ENCODE measurements at regions not wholly inside any gene's neighbourhood (a gene's known extent, or its start where the extent isn't known, plus 50 kb on each side); places are given as distances from the start of the nearest gene placed in this dataset.

DNA sequence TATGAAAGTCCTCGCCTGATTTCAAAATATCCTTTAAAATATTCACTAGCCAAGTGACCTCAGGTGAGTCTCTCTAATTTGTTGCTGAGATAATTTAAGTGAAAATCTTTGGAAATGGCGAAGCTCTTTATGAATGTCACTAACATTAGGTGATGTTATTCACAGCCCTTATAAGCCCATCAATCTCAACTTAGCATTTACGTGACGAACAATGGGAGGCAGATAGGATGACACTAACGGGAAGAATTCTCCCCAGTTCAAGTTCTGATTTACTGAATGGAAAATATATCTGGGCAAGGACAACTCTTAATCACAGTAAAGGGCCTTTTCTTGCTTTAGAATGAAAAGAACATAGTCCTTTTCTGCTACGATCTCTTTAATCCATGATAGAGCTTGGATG is 378.7 kb downstream of the LIG4 start (continued):
- TF ChIP-seq ZFX (IDR thresholded peaks at IDR 0.05) = no peak
- TF ChIP-seq EGR1 (IDR thresholded peaks at IDR 0.05; ENCODE audit: low read depth) = no peak
- no peak for TF ChIP-seq FOSL1 (IDR thresholded peaks at IDR 0.05; ENCODE audit: low read depth)
- no peak for TF ChIP-seq POLR2A (IDR thresholded peaks at IDR 0.05; ENCODE audit: borderline replicate concordance, extremely low read depth, insufficient read depth, insufficient read length)
- TF ChIP-seq, protein P1, sequence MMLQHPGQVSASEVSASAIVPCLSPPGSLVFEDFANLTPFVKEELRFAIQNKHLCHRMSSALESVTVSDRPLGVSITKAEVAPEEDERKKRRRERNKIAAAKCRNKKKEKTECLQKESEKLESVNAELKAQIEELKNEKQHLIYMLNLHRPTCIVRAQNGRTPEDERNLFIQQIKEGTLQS (IDR thresholded peaks at IDR 0.05) = no peak
- TF ChIP-seq CEBPB (IDR thresholded peaks at IDR 0.05; ENCODE audit: low read depth) = no peak

DNA sequence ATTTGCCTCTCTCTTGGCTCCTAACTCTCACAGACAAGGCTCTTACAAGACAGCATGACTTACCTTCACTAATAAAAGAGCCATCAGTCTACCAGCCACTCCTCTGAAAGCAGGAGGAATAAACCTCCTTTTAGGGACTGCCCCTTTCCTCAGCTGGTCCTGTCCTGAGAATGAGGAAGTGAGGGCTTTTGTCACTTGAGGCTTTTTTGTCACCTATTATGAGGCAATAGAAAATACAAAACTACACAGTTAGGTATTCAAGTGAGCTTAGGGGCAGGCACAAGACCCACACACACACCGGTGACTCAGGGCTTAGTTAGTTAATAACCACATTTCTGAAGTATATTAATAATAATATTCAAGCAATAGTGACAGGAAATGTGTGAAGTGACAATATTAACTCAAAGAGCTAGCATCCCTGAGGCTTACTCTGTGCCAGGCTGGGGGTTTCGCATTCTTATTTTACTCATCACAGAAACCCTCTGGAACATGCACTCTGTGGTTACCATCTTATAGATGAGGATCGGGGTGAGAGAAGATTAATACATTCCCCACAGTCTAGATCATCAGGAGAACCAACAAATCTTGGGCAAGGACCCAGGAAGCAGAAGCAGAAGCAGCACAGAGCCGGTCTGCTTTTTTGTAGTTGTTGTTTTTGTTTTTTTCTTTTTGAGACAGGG is 379.9 kb downstream of the LIG4 start:
- ChIA-PET POLR2A (no interaction called here), RAD21 (ENCODE audit: low non-redundant PET in 1 of 2, low total read pairs in 2 of 2, uncharacterized antibody in 2 of 2, unreplicated experiment in 2 of 2) (no interaction called here), CTCF (no interaction called here)
- TF ChIP-seq, protein P2, sequence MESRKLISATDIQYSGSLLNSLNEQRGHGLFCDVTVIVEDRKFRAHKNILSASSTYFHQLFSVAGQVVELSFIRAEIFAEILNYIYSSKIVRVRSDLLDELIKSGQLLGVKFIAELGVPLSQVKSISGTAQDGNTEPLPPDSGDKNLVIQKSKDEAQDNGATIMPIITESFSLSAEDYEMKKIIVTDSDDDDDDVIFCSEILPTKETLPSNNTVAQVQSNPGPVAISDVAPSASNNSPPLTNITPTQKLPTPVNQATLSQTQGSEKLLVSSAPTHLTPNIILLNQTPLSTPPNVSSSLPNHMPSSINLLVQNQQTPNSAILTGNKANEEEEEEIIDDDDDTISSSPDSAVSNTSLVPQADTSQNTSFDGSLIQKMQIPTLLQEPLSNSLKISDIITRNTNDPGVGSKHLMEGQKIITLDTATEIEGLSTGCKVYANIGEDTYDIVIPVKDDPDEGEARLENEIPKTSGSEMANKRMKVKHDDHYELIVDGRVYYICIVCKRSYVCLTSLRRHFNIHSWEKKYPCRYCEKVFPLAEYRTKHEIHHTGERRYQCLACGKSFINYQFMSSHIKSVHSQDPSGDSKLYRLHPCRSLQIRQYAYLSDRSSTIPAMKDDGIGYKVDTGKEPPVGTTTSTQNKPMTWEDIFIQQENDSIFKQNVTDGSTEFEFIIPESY (IDR thresholded peaks at IDR 0.05; ENCODE audit: extremely low read depth, insufficient replicate concordance, low read length) = no peak
- TF ChIP-seq TCF7L2 (IDR thresholded peaks at IDR 0.05; ENCODE audit: borderline replicate concordance, extremely low read depth, insufficient read depth, insufficient read length) = no peak
- TF ChIP-seq, protein P3, sequence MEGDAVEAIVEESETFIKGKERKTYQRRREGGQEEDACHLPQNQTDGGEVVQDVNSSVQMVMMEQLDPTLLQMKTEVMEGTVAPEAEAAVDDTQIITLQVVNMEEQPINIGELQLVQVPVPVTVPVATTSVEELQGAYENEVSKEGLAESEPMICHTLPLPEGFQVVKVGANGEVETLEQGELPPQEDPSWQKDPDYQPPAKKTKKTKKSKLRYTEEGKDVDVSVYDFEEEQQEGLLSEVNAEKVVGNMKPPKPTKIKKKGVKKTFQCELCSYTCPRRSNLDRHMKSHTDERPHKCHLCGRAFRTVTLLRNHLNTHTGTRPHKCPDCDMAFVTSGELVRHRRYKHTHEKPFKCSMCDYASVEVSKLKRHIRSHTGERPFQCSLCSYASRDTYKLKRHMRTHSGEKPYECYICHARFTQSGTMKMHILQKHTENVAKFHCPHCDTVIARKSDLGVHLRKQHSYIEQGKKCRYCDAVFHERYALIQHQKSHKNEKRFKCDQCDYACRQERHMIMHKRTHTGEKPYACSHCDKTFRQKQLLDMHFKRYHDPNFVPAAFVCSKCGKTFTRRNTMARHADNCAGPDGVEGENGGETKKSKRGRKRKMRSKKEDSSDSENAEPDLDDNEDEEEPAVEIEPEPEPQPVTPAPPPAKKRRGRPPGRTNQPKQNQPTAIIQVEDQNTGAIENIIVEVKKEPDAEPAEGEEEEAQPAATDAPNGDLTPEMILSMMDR (IDR thresholded peaks at IDR 0.05 in 2 of 3, conservative IDR thresholded peaks at IDR 0.05 in 1 of 3; ENCODE audit: borderline replicate concordance in 1 of 3, insufficient read depth in 1 of 3, low read depth in 2 of 3, low read length in 2 of 3) = no peak
- no peak for TF ChIP-seq EGR1 (IDR thresholded peaks at IDR 0.05; ENCODE audit: low read depth)
- H4K20me1 ChIP-seq (ENCODE audit: insufficient read depth) = no peaks in the 10 kb centered on the region
- intact Hi-C loops (cut with micrococcal nuclease) = no loop called here
- H2AFZ ChIP-seq (ENCODE audit: low read depth, low read length, poor library complexity, severe bottlenecking) = no peak overlapping the region
- no peak overlapping the region for H3K4me3 ChIP-seq (replicated peaks in 1 of 2; ENCODE audit: low read depth in 1 of 2, low read length in 2 of 2)
- DNase-seq (ENCODE audit: low read depth, low spot score) = no peak
- H3K79me2 ChIP-seq (ENCODE audit: insufficient read depth, low read length) = no peaks in the 10 kb centered on the region
- H3K9ac ChIP-seq (ENCODE audit: low read length) = no peak overlapping the region
- H3K4me2 ChIP-seq (ENCODE audit: low read length) = no peak overlapping the region
- H3K27me3 ChIP-seq (ENCODE audit: insufficient read depth, low read length) = no peaks in the 10 kb centered on the region
- H3K9me2 ChIP-seq (ENCODE audit: insufficient read depth) = no peaks in the 10 kb centered on the region
- no peaks in the 10 kb centered on the region for H3K36me3 ChIP-seq (ENCODE audit: control insufficient read depth in 1 of 2, insufficient read depth in 2 of 2, low read length in 2 of 2)
- H3K4me1 ChIP-seq (ENCODE audit: control insufficient read depth in 1 of 2, insufficient read depth in 2 of 2, low read length in 2 of 2) = no peaks in the 10 kb centered on the region
- H3K27ac ChIP-seq (ENCODE audit: low read depth, low read length) = no peak overlapping the region
- BruUV-seq (replicated peaks) = no TSS peak
- H3K9me3 ChIP-seq (ENCODE audit: control insufficient read depth in 1 of 2, insufficient read depth in 1 of 2, low read depth in 1 of 2, low read length in 2 of 2) = peaks cover 9 to 31% of the 10 kb centered on the region in 2 experiments; a peak in 2 of 4 replicates
- no peak for ATAC-seq
